ENCODE measurements at regions not wholly inside any gene's neighbourhood (a gene's known extent, or its start where the extent isn't known, plus 50 kb on each side); places are given as distances from the start of the nearest gene placed in this dataset.

GRCh38 chr2:136334967-136335366 is 217.0 kb upstream of the CXCR4 start:
- no peaks in the 10 kb centered on the region for H3K4me1 ChIP-seq (replicated peaks in 1 of 2; ENCODE audit: control insufficient read depth in 2 of 2, insufficient read depth in 2 of 2, low read length in 2 of 2)
- BruUV-seq (replicated peaks): no TSS peak
- H2AFZ ChIP-seq (ENCODE audit: low read depth, low read length): no peak overlapping the region
- H4K20me1 ChIP-seq (replicated peaks; ENCODE audit: control insufficient read depth, insufficient read depth, low read length): no peaks in the 10 kb centered on the region; the same call in 1 of the 2 replicates
- TF ChIP-seq NFRKB (IDR thresholded peaks at IDR 0.05; ENCODE audit: low read depth): no peak
- no peak for TF ChIP-seq PBX2 (CRISPR knock-in tag; IDR thresholded peaks at IDR 0.05; ENCODE audit: low read depth)
- TF ChIP-seq PBX2 (tag; conservative IDR thresholded peaks at IDR 0.05; ENCODE audit: low read depth): no peak
- TF ChIP-seq BRD9 (IDR thresholded peaks at IDR 0.05; ENCODE audit: low read depth, partially characterized antibody): no peak
- TF ChIP-seq CBX3 (IDR thresholded peaks at IDR 0.05; ENCODE audit: borderline replicate concordance in 1 of 2, low read length in 2 of 2): no peak
- TF ChIP-seq THRB (CRISPR knock-in tag; conservative IDR thresholded peaks at IDR 0.05): no peak
- TF ChIP-seq THRA (IDR thresholded peaks at IDR 0.05): no peak
- TF ChIP-seq ZSCAN32 (CRISPR knock-in tag; IDR thresholded peaks at IDR 0.05): no peak
- no peak for TF ChIP-seq ZBTB34 (CRISPR knock-in tag; IDR thresholded peaks at IDR 0.05)
- TF ChIP-seq SMC3 (conservative IDR thresholded peaks at IDR 0.05; ENCODE audit: insufficient read depth, low read depth, low read length): no peak
- no peak for TF ChIP-seq PRMT5 (CRISPR knock-in tag; IDR thresholded peaks at IDR 0.05)
- TF ChIP-seq CEBPG (CRISPR knock-in tag; IDR thresholded peaks at IDR 0.05): no peak
- TF ChIP-seq CEBPG (tag; conservative IDR thresholded peaks at IDR 0.05 in 1 of 2, IDR thresholded peaks at IDR 0.05 in 1 of 2): no peak
- H3K36me3 ChIP-seq (ENCODE audit: control insufficient read depth, insufficient read depth, low read length): no peaks in the 10 kb centered on the region
- FAIRE-seq: no peak
- no peak overlapping the region for H3K9ac ChIP-seq (ENCODE audit: insufficient read depth in 1 of 2, low read depth in 2 of 2, low read length in 2 of 2)
- H3K27ac ChIP-seq (ENCODE audit: extremely low read depth, low read depth, low read length): no peak overlapping the region
- no peak for ATAC-seq
- WGBS (ENCODE audit: insufficient coverage, low coverage, missing lambda C conversion rate): 0% methylated on average over 1 of the region's 1 CpG
- peaks cover 0 to 9% of the 10 kb centered on the region in 2 experiments; a peak in 2 of 5 replicates for H3K27me3 ChIP-seq (ENCODE audit: control insufficient read depth in 2 of 2, insufficient read depth in 2 of 2, low read length in 2 of 2)
- no peak overlapping the region for H3K4me3 ChIP-seq
- CTCF ChIA-PET (ENCODE audit: low intra/inter-chr PET ratio): no interaction called here
- POLR2A ChIA-PET: no interaction called here
- intact Hi-C loops (cut with micrococcal nuclease): no loop called here
- no peak overlapping the region for H3K4me2 ChIP-seq (ENCODE audit: insufficient read depth, low read length)
- no peak for DNase-seq (ENCODE audit: extremely low read depth in 1 of 4, low spot score in 3 of 4)
- no peaks in the 10 kb centered on the region for H3K9me1 ChIP-seq (ENCODE audit: control insufficient read depth, insufficient read depth, low read length)
- no peaks in the 10 kb centered on the region for H3K9me3 ChIP-seq (replicated peaks; ENCODE audit: control insufficient read depth, insufficient read depth, low read depth, low read length)
- in situ Hi-C loops (cut with MboI): no loop called here
- no peaks in the 10 kb centered on the region for H3K79me2 ChIP-seq (ENCODE audit: control insufficient read depth, insufficient read depth, low read length)
